ENCODE measurements at regions not wholly inside any gene's neighbourhood (a gene's known extent, or its start where the extent isn't known, plus 50 kb on each side); places are given as distances from the start of the nearest gene placed in this dataset.

- DNase-seq (ENCODE audit: low spot score) = no peak
These were observed 421.1 kb downstream of the QKI start for GRCh38 chr6:163835439-163836171.

GRCh38 chr6:163834226-163834970, 419.9 kb downstream of the QKI start:
- no peak for DNase-seq (ENCODE audit: low spot score)

- DNase-seq (ENCODE audit: low spot score) = no peak
These were observed 417.2 kb downstream of the QKI start for GRCh38 chr6:163831736-163832135.

- no peak for DNase-seq (ENCODE audit: low spot score)
These were observed 416.1 kb downstream of the QKI start for GRCh38 chr6:163830641-163831040.

GRCh38 chr6:163828038-163828795, 413.7 kb downstream of the QKI start:
- DNase-seq (ENCODE audit: low spot score) = no peak

GRCh38 chr6:163827143-163827542, 412.6 kb downstream of the QKI start:
- DNase-seq (ENCODE audit: low spot score) = no peak

GRCh38 chr6:163826629-163827028, 412.1 kb downstream of the QKI start:
- no peak for DNase-seq (ENCODE audit: low spot score)

GRCh38 chr6:163825033-163825432, 410.5 kb downstream of the QKI start:
- no peak for DNase-seq (ENCODE audit: low spot score)

GRCh38 chr6:163823577-163823976, 409.1 kb downstream of the QKI start:
- no peak for DNase-seq (ENCODE audit: low spot score)

- DNase-seq (ENCODE audit: low spot score) = no peak
These were observed 406.4 kb downstream of the QKI start for GRCh38 chr6:163820745-163821458.

GRCh38 chr6:163820171-163820570, 405.7 kb downstream of the QKI start:
- no peak for DNase-seq (ENCODE audit: low spot score)

GRCh38 chr6:163818719-163819118, 404.2 kb downstream of the QKI start:
- no peak for DNase-seq (ENCODE audit: low spot score)

GRCh38 chr6:163816441-163816840, 401.9 kb downstream of the QKI start:
- no peak for DNase-seq (ENCODE audit: low spot score)

- DNase-seq (ENCODE audit: low spot score) = no peak
These were observed 401.3 kb downstream of the QKI start for GRCh38 chr6:163815796-163816195.

GRCh38 chr6:163814494-163815364, 400.2 kb downstream of the QKI start:
- no peak for DNase-seq (ENCODE audit: low spot score)

- DNase-seq (ENCODE audit: low spot score) = no peak
These were observed 399.5 kb downstream of the QKI start for GRCh38 chr6:163813979-163814493.

- no peak for DNase-seq (ENCODE audit: low spot score)
These were observed 396.8 kb downstream of the QKI start for GRCh38 chr6:163811317-163811716.

GRCh38 chr6:163809364-163809763, 394.8 kb downstream of the QKI start:
- no peak for DNase-seq (ENCODE audit: low spot score)

GRCh38 chr6:163808871-163809270, 394.4 kb downstream of the QKI start:
- no peak for DNase-seq (ENCODE audit: low spot score)

- DNase-seq (ENCODE audit: low spot score) = no peak
These were observed 393.7 kb downstream of the QKI start for GRCh38 chr6:163808231-163808630.
